K562 (cell line): ENCODE measurements at regions not wholly inside any gene's neighbourhood (a gene's known extent, or its start where the extent isn't known, plus 50 kb on each side); places are given as distances from the start of the nearest gene placed in this dataset.

Source experiments
- AFF4 ChIP-seq: sonication (generic); formaldehyde crosslinking; IDR thresholded peaks from 2 replicates; pipeline ENCODE4 v1.8.0; 2023; ENCODE audit warnings: mild to moderate bottlenecking, missing genetic modification reagents
- CTCF ChIP-seq, 3 experiments: IDR thresholded peaks in 2 of 3; conservative IDR thresholded peaks in 1 of 3; 2 replicates each; pipeline ENCODE4 v1.5.1; 2011 to 2012; ENCODE audit warnings: low read length in 3 of 3, mild to moderate bottlenecking in 3 of 3, control low read depth in 2 of 3, improper control_type of control experiment in 1 of 3, inconsistent platforms in 1 of 3, low read depth in 1 of 3, mixed read lengths in 1 of 3, moderate library complexity in 1 of 3; ENCODE audit not compliant: insufficient read depth in 2 of 3
- HNRNPUL1 ChIP-seq: fragments of 200-400 bp; formaldehyde crosslinking; IDR thresholded peaks from 2 replicates; pipeline ENCODE4 v1.6.1; 2017; ENCODE audit warnings: low read length
- PTTG1 ChIP-seq: fragments of 450-650 bp; IDR thresholded peaks from 2 replicates; pipeline ENCODE4 v1.6.1; 2016; ENCODE audit warnings: low read depth, mild to moderate bottlenecking, missing genetic modification characterization, missing compliant biosample characterization
- RBM15 ChIP-seq: fragments of 200-400 bp; formaldehyde crosslinking; IDR thresholded peaks from 2 replicates; pipeline ENCODE4 v1.6.1; 2018; ENCODE audit warnings: mild to moderate bottlenecking, low read length, moderate library complexity; ENCODE audit not compliant: insufficient read depth
- SMARCE1 ChIP-seq: fragments of 450-650 bp; IDR thresholded peaks from 2 replicates; pipeline ENCODE4 v1.7.1; 2016; ENCODE audit warnings: mild to moderate bottlenecking
- SP1 ChIP-seq: sonication (generic); formaldehyde crosslinking; IDR thresholded peaks from 2 replicates; pipeline ENCODE4 v1.8.1; 2022; ENCODE audit warnings: mild to moderate bottlenecking, missing genetic modification reagents
- USF2 ChIP-seq: sonication (generic); formaldehyde crosslinking; IDR thresholded peaks from 2 replicates; pipeline ENCODE4 v1.5.0; 2020; ENCODE audit warnings: missing genetic modification reagents
- ZNF224 ChIP-seq: sonication (generic); formaldehyde crosslinking; IDR thresholded peaks from 2 replicates; pipeline ENCODE4 v1.8.0; 2022; ENCODE audit warnings: mild to moderate bottlenecking, missing genetic modification reagents
- ZNF274 ChIP-seq: IDR thresholded peaks from 2 replicates; pipeline ENCODE4 v1.6.1; 2011; ENCODE audit warnings: low read depth, mild to moderate bottlenecking, low read length, moderate library complexity, borderline replicate concordance

GRCh38 chr6:94005835-94006234 lies 586.5 kb upstream of the EPHA7 start:
- no peak for TF ChIP-seq AFF4 (CRISPR knock-in tag)
- TF ChIP-seq ZNF224, result no peak
- no peak for TF ChIP-seq PTTG1 (tag)
- TF ChIP-seq USF2 (CRISPR knock-in tag), result no peak
- no peak for TF ChIP-seq SP1
- no peak for TF ChIP-seq HNRNPUL1
- no peak for TF ChIP-seq CTCF (IDR thresholded peaks at IDR 0.05 in 2 of 3, conservative IDR thresholded peaks at IDR 0.05 in 1 of 3; ENCODE audit: insufficient read depth in 2 of 3, low read depth in 1 of 3, low read length in 3 of 3)
- no peak for TF ChIP-seq RBM15
- no peak for TF ChIP-seq SMARCE1
- TF ChIP-seq ZNF274, result no peak
